K562 (cell line): ENCODE measurements at regions not wholly inside any gene's neighbourhood (a gene's known extent, or its start where the extent isn't known, plus 50 kb on each side); places are given as distances from the start of the nearest gene placed in this dataset.

Experiments used
- ARID1B ChIP-seq: fragments of 450-650 bp; IDR thresholded peaks from 2 replicates; pipeline ENCODE4 v1.6.1; 2016; ENCODE audit warnings: antibody characterized with exemption, mild to moderate bottlenecking, inconsistent platforms
- BHLHE40 ChIP-seq: IDR thresholded peaks from 2 replicates; pipeline ENCODE4 v1.6.1; 2011; ENCODE audit warnings: low read length, improper control_type of control experiment
- EP300 ChIP-seq: IDR thresholded peaks from 2 replicates; pipeline ENCODE4 v1.6.1; 2012; ENCODE audit warnings: low read length, improper control_type of control experiment
- FOXA3 ChIP-seq, 2 experiments: fragments of 450-650 bp in 1 of 2; sonication (generic) in 1 of 2; formaldehyde crosslinking; IDR thresholded peaks in 1 of 2; conservative IDR thresholded peaks in 1 of 2; 2 replicates each; pipeline versions ENCODE4 v1.4.0 to v1.8.0; 2020 to 2022; ENCODE audit warnings: mild to moderate bottlenecking in 2 of 2, missing genetic modification reagents in 1 of 2
- HMBOX1 ChIP-seq: sonication (generic); IDR thresholded peaks from 2 replicates; pipeline ENCODE4 v1.6.1; 2016
- MGA ChIP-seq: fragments of 450-650 bp; IDR thresholded peaks from 2 replicates; pipeline ENCODE4 v1.6.1; 2016; ENCODE audit warnings: mild to moderate bottlenecking, moderate library complexity
- MYBL2 ChIP-seq, 2 experiments: fragments of 450-650 bp in 1 of 2; sonication (generic) in 1 of 2; formaldehyde crosslinking in 1 of 2; IDR thresholded peaks; 2 replicates each; pipeline versions ENCODE4 v1.6.1 to v1.8.1; 2017 to 2022; ENCODE audit warnings: borderline replicate concordance in 1 of 2, inconsistent platforms in 1 of 2, low read depth in 1 of 2, mild to moderate bottlenecking in 1 of 2, missing genetic modification reagents in 1 of 2, moderate library complexity in 1 of 2
- MYC ChIP-seq, 2 experiments: fragments of 250-450 bp in 1 of 2; sonication (Bioruptor Pico) in 1 of 2; IDR thresholded peaks; 2 replicates each; pipeline versions ENCODE4 v1.5.1 to v1.6.1; 2012 to 2021; ENCODE audit warnings: low read depth in 2 of 2, borderline replicate concordance in 1 of 2, improper control_type of control experiment in 1 of 2, low read length in 1 of 2, mild to moderate bottlenecking in 1 of 2, moderate library complexity in 1 of 2
- PKNOX1 ChIP-seq: fragments of 450-650 bp; IDR thresholded peaks from 2 replicates; pipeline ENCODE4 v1.6.1; 2016
- STAG1 ChIP-seq: sonication (generic); formaldehyde crosslinking; IDR thresholded peaks from 2 replicates; pipeline ENCODE4 v1.5.0; 2020; ENCODE audit warnings: missing genetic modification reagents, borderline replicate concordance
- ZNF134 ChIP-seq: fragments of 250-450 bp; sonication (Bioruptor Pico); conservative IDR thresholded peaks from 2 replicates; pipeline ENCODE4 v1.4.0; 2020
- ZNF408 ChIP-seq: fragments of 250-450 bp; sonication (Bioruptor Pico); IDR thresholded peaks from 2 replicates; pipeline ENCODE4 v1.4.0; 2020; ENCODE audit warnings: low read depth, mild to moderate bottlenecking, moderate library complexity

GRCh38 chr14:22460461-22461195 is 128.4 kb downstream of the DAD1 start (continued):
- TF ChIP-seq MGA (peak; percentile 51), ZNF134 (CRISPR knock-in tag) (no peak), HMBOX1 (peak; percentile 93), STAG1 (CRISPR knock-in tag) (no peak), MYBL2 (IDR thresholded peaks at IDR 0.05; ENCODE audit: low read depth) (peak; percentile 63), MYBL2 (CRISPR knock-in tag; IDR thresholded peaks at IDR 0.05; ENCODE audit: borderline replicate concordance) (no peak), PKNOX1 (no peak), FOXA3 (CRISPR knock-in tag; conservative IDR thresholded peaks at IDR 0.05 in 1 of 2, IDR thresholded peaks at IDR 0.05 in 1 of 2) (0 out of 4 replicates have a peak, but pooled peaks of 1 of the 2 experiments have one; percentile 38), BHLHE40 (0 out of 2 replicates have a peak, but pooled peaks have one; percentile 4), ZNF408 (CRISPR knock-in tag) (no peak), ARID1B (peak; percentile 66), EP300 (peak; percentile 84), MYC (IDR thresholded peaks at IDR 0.05; ENCODE audit: low read depth, low read length) (0 out of 2 replicates have a peak, but pooled peaks have one; percentile 43), MYC (CRISPR knock-in tag; IDR thresholded peaks at IDR 0.05; ENCODE audit: borderline replicate concordance, low read depth) (no peak)
